T-helper 1 cell treated with Interleukin-12 subunit alpha and Interleukin-12 subunit beta and Interleukin-4 antibody, amounts not matched to agents 30 μg/mL and 1 μg/mL, for 36 hours (primary cell): ENCODE measurements at regions not wholly inside any gene's neighbourhood (a gene's known extent, or its start where the extent isn't known, plus 50 kb on each side); places are given as distances from the start of the nearest gene placed in this dataset.

Experiments
- H3K27ac Mint-ChIP-seq: one replicate; pipeline ENCODE4 v1.8.0; 2021; ENCODE audit warnings: mild to moderate bottlenecking, mixed read lengths
- H3K27me3 Mint-ChIP-seq: one replicate; pipeline ENCODE4 v1.8.0; 2021; ENCODE audit warnings: low read depth, mixed read lengths
- H3K36me3 Mint-ChIP-seq: one replicate; pipeline ENCODE4 v1.8.0; 2021; ENCODE audit warnings: low read depth, mixed read lengths
- H3K4me1 Mint-ChIP-seq: one replicate; pipeline ENCODE4 v1.8.0; 2021; ENCODE audit warnings: low read depth, mixed read lengths
- H3K4me3 Mint-ChIP-seq: one replicate; pipeline ENCODE4 v1.8.0; 2021; ENCODE audit warnings: mild to moderate bottlenecking, moderate library complexity, mixed read lengths
- H3K9me3 Mint-ChIP-seq: one replicate; pipeline ENCODE4 v1.8.0; 2021; ENCODE audit warnings: mixed read lengths

GRCh38 chr9:91154686-91155085 lies 207.0 kb downstream of the AUH start:
- H3K4me1 Mint-ChIP-seq: peaks cover 75% of the 10 kb centered on the region
- H3K27me3 Mint-ChIP-seq: no peaks in the 10 kb centered on the region
- H3K4me3 Mint-ChIP-seq: no peak overlapping the region
- peaks cover 31% of the 10 kb centered on the region for H3K9me3 Mint-ChIP-seq
- peaks cover 57% of the 10 kb centered on the region for H3K36me3 Mint-ChIP-seq
- H3K27ac Mint-ChIP-seq: peak overlapping the region; percentile 31

DNA sequence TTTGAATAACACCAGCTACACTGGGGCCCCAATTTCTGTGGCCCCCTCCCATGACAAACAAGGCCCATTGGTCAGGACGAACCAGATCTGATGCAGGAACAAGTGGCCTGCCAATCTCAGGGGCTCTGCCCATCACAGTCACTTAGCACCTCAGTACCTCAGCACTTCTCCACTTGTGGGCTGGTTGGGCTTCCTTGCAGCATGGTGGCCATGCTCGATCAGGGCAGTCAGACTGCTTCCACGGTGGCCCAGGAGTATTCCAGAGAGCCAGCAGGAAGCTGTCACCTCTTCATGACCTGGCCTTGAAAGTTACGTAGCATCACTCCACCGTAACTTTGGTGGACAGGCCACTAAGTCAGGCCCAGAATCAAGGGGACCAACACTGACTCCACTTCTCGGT lies 206.5 kb downstream of the AUH start:
- Mint-ChIP-seq H3K36me3 (peaks cover 55% of the 10 kb centered on the region), H3K9me3 (peaks cover 29% of the 10 kb centered on the region), H3K27ac (peak overlapping the region; percentile 85), H3K27me3 (no peaks in the 10 kb centered on the region), H3K4me1 (peaks cover 73% of the 10 kb centered on the region), H3K4me3 (no peak overlapping the region)

- Mint-ChIP-seq H3K9me3 (peaks cover 26% of the 10 kb centered on the region), H3K36me3 (peaks cover 50% of the 10 kb centered on the region), H3K4me3 (no peak overlapping the region), H3K4me1 (peaks cover 66% of the 10 kb centered on the region), H3K27ac (peak overlapping the region; percentile 85), H3K27me3 (no peaks in the 10 kb centered on the region)
These were observed 205.9 kb downstream of the AUH start for GRCh38 chr9:91155746-91156376.

DNA sequence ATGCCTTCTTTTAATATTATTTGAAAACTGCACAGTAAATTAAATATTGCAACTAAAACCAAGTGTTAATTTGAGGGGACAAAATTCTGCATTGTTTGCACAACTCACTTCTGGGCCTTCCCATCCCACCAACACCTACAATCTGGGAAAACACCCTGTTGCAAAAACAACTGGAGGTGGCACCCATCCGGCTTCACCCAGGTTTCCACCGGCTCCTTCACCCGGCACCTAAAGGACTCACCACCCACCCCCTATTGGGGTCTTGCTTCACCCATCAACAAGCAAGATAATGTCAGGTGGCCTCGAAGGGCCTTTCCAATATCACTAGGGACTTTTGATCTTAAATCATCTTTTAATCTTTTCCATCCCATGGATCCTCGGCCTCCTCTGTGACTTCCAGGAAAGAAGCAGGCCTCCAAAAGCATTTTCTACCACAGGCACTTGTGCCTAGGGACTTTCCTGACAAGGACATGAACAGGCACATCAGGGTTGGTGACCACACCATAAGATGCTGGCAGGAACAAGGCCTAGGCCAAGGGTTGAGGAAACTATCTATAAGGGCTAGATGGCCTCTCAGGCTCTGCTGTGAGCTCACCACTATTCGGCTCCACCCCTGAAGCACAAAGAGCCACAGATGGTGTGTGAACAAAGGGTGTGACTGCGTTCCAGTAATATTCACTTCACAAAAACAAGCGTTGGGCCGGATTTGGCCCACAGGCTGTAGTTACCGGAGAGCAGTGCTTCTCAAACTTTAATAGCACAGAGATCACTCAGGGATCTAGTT lies 205.1 kb downstream of the AUH start:
- peaks cover 26% of the 10 kb centered on the region for H3K9me3 Mint-ChIP-seq
- peaks cover 48% of the 10 kb centered on the region for H3K36me3 Mint-ChIP-seq
- H3K27me3 Mint-ChIP-seq: no peaks in the 10 kb centered on the region
- peak overlapping the region; percentile 85 for H3K27ac Mint-ChIP-seq
- H3K4me3 Mint-ChIP-seq: no peak overlapping the region
- H3K4me1 Mint-ChIP-seq: peaks cover 67% of the 10 kb centered on the region

- Mint-ChIP-seq H3K27me3 (no peaks in the 10 kb centered on the region), H3K4me3 (no peak overlapping the region), H3K4me1 (peaks cover 66% of the 10 kb centered on the region), H3K9me3 (peaks cover 21% of the 10 kb centered on the region), H3K27ac (no peak overlapping the region), H3K36me3 (peaks cover 45% of the 10 kb centered on the region)
These were observed 203.8 kb downstream of the AUH start for GRCh38 chr9:91157883-91158282.

DNA sequence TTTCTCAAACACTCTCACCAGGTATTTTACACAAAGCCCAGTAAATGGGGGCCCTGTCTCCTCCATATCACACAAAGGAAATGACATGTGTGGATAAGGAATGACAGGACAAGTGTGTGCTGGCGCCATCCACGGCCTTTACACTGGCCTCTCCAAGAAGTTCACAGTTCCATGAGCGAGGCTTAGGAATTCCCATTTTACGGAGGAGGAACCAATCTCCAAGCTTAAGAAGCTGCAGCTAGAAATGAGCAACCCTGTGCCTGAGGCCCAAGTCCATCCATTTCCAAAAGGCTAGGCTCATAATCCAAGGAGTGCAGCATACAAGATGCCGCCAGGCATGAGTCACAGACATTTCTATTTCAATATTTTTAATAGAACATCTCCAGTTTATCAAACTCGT lies 203.4 kb downstream of the AUH start:
- Mint-ChIP-seq H3K4me3 (no peak overlapping the region), H3K9me3 (peaks cover 19% of the 10 kb centered on the region), H3K4me1 (peaks cover 65% of the 10 kb centered on the region), H3K27ac (no peak overlapping the region), H3K36me3 (peaks cover 41% of the 10 kb centered on the region), H3K27me3 (no peaks in the 10 kb centered on the region)

DNA sequence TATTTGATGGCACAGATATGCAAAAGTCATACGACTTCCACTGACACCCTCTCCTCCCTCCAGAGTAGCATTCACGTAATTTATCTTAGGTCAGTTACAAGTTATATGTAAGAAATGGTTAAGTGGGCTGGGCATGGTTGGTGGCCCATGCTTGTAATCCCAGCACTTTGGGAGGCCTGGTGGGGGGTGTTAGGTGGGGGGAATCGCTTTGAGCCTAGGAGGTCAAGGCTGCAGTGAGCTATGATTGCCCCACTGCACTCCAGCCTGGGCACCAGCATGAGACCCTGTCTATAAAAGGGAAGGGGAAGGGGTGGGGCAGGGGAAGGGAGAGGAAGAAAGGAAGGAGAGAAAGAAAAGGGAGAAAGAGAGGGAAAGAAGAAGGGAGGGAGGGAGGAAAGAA lies 202.8 kb downstream of the AUH start:
- H3K4me3 Mint-ChIP-seq: no peak overlapping the region
- no peaks in the 10 kb centered on the region for H3K27me3 Mint-ChIP-seq
- peak overlapping the region; percentile 45 for H3K27ac Mint-ChIP-seq
- H3K36me3 Mint-ChIP-seq: peaks cover 37% of the 10 kb centered on the region
- peaks cover 17% of the 10 kb centered on the region for H3K9me3 Mint-ChIP-seq
- H3K4me1 Mint-ChIP-seq: peaks cover 68% of the 10 kb centered on the region

DNA sequence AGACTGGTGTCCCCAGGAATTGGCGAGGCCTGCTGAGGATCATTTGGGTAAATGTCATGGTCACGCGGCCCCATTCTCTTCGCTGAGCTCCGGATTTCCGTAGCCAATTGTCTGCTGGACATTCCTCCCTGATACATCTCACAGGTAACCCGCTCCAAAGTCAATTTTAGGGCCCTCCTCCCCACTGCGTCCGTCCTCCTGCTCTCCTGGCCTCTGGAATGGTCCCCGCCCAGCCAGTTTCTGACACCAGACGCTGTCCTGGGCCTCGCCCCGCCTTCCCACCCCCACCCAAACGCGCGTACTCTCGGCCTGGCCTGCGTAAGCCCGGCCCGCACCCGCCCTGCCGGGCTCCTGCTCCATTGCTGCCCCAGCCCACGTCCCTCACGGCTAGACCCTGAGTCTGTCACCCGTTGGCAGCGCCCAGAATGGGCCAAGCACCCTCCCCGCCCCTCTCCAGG lies 202.0 kb downstream of the AUH start:
- Mint-ChIP-seq H3K27me3 (no peaks in the 10 kb centered on the region), H3K4me3 (no peak overlapping the region), H3K9me3 (peaks cover 13% of the 10 kb centered on the region), H3K4me1 (peaks cover 68% of the 10 kb centered on the region), H3K27ac (peak overlapping the region; percentile 45), H3K36me3 (peaks cover 34% of the 10 kb centered on the region)

- no peak overlapping the region for H3K27ac Mint-ChIP-seq
- no peak overlapping the region for H3K4me3 Mint-ChIP-seq
- peaks cover 29% of the 10 kb centered on the region for H3K36me3 Mint-ChIP-seq
- H3K9me3 Mint-ChIP-seq: peaks cover 10% of the 10 kb centered on the region
- no peaks in the 10 kb centered on the region for H3K27me3 Mint-ChIP-seq
- peaks cover 68% of the 10 kb centered on the region for H3K4me1 Mint-ChIP-seq
These were observed 201.5 kb downstream of the AUH start for GRCh38 chr9:91160181-91160580.

- Mint-ChIP-seq H3K9me3 (peaks cover 10% of the 10 kb centered on the region), H3K27ac (peak overlapping the region; percentile 98), H3K4me3 (peak overlapping the region; percentile 62), H3K4me1 (peaks cover 66% of the 10 kb centered on the region), H3K36me3 (peaks cover 25% of the 10 kb centered on the region), H3K27me3 (no peaks in the 10 kb centered on the region)
These were observed 200.9 kb downstream of the AUH start for GRCh38 chr9:91160599-91161464.

- H3K27ac Mint-ChIP-seq: peak overlapping the region; percentile 98
- H3K4me3 Mint-ChIP-seq: peak overlapping the region; percentile 86
- peaks cover 62% of the 10 kb centered on the region for H3K4me1 Mint-ChIP-seq
- no peaks in the 10 kb centered on the region for H3K27me3 Mint-ChIP-seq
- peaks cover 17% of the 10 kb centered on the region for H3K36me3 Mint-ChIP-seq
- peaks cover 3% of the 10 kb centered on the region for H3K9me3 Mint-ChIP-seq
These were observed 200.0 kb downstream of the AUH start for GRCh38 chr9:91161465-91162300.

- Mint-ChIP-seq H3K36me3 (peaks cover 18% of the 10 kb centered on the region), H3K27me3 (no peaks in the 10 kb centered on the region), H3K9me3 (no peaks in the 10 kb centered on the region), H3K4me1 (peaks cover 59% of the 10 kb centered on the region), H3K27ac (peak overlapping the region; percentile 98), H3K4me3 (peak overlapping the region; percentile 86)
These were observed 199.4 kb downstream of the AUH start for GRCh38 chr9:91162311-91162710.

DNA sequence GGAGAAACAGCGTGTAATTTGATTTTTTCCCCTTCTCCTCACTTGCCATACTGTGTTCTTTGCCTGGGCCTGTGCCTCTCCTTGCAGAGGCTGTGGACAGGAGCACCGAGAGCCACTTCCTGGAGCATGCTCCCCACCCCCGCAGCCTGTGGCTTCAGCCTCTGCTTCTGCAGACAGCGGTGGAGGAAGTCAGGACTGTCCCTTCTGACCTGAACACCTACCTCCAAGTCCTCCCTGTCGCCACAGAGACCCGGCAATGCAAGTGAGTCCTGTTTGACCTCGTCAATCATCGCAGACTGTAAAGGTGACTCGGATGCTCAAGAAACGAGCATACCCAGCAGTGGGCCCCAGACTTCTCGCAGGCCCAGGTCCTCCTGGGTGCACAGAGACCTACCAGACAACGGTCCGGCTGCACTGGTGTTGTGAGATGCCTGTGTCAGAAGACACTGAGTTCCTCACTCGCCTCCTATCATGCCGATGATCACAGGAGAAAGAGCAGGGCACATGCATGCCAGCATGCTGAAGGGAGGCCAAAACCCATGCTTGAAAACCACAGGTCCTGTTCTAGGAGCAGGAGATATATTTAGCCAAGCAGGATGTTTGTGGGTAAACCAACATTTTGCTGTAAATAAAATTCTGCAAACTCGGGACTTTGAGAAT lies 198.8 kb downstream of the AUH start:
- Mint-ChIP-seq H3K4me1 (peaks cover 59% of the 10 kb centered on the region), H3K27ac (peak overlapping the region; percentile 98)

More for the DNA sequence above, 198.8 kb downstream of the AUH start:
- no peaks in the 10 kb centered on the region for H3K9me3 Mint-ChIP-seq
- H3K4me3 Mint-ChIP-seq: peak overlapping the region; percentile 86
- no peaks in the 10 kb centered on the region for H3K27me3 Mint-ChIP-seq
- H3K36me3 Mint-ChIP-seq: peaks cover 18% of the 10 kb centered on the region
